NB4 (cell line): ENCODE measurements at regions not wholly inside any gene's neighbourhood (a gene's known extent, or its start where the extent isn't known, plus 50 kb on each side); places are given as distances from the start of the nearest gene placed in this dataset.

Experiments used
- CTCF ChIP-seq: IDR thresholded peaks from one replicate; pipeline ENCODE4 v1.5.1; 2012; ENCODE audit warnings: low read depth, low read length
- MAX ChIP-seq: IDR thresholded peaks from 2 replicates; pipeline ENCODE4 v1.6.1; 2011; ENCODE audit warnings: low read depth, low read length
- MYC ChIP-seq: IDR thresholded peaks from 2 replicates; pipeline ENCODE4 v1.6.1; 2011; ENCODE audit warnings: low read depth, low read length
- POLR2A ChIP-seq: IDR thresholded peaks from 2 replicates; pipeline ENCODE4 v1.6.1; 2011; ENCODE audit warnings: mild to moderate bottlenecking; ENCODE audit not compliant: insufficient read length; ENCODE audit errors: extremely low read depth

- TF ChIP-seq CTCF: no peak
- no peak for TF ChIP-seq POLR2A
- TF ChIP-seq MAX: no peak
- no peak for TF ChIP-seq MYC
Measured at GRCh38 chr2:5121121-5121520, 571.1 kb upstream of the SOX11 start.
